GM21576 (cell line): ENCODE measurements at regions not wholly inside any gene's neighbourhood (a gene's known extent, or its start where the extent isn't known, plus 50 kb on each side); places are given as distances from the start of the nearest gene placed in this dataset.
"Not testable (repeated sequence)": the region's sequence is repeated elsewhere in the genome, so short reads cannot be mapped to it uniquely, and the experiment has no call there.

Experiments
- ATAC-seq: cut with Tn5 transposase; IDR thresholded peaks from one replicate; pipeline ENCODE4 v1.9.1; 2021; ENCODE audit warnings: mild to moderate bottlenecking, moderate library complexity; ENCODE audit not compliant: unreplicated experiment

DNA sequence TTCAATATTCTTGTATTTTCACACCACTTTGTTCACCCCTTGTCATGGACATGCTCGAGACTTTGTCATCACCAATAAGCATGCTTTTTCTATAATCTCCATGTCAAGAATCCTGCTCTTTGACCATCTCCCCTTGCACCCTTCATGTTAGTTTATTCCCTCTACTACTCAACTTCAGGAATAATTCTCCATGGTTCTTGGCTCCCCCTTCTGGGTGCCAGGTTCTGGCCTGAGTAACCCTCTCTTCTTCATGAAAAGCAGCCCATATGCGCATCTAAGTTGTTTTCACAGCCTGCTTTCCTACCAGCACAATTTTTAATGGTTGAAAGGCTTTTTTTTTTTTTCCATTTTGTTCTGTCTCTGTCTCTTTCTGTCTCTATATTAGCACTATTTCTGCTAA is 160.7 kb downstream of the LEPR start:
- ATAC-seq: no peak

DNA sequence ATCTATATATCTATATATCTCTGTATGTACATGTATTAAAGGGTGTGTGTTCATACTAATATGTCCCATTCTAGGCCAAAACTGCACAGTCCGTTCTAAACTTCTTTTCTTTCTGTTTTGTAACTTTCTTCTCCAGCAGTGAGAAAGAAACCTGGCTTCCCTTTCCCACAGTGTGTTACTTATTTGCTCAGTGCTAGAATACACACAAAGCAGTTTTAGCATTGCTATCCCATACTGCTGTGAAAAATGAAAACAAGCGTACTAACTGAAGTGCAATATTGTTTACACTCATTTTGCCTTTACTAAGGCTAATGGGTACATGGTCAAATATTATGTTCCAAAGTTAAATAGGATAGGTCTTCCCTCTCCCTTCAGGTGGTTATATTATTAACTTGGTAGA is 163.9 kb downstream of the LEPR start:
- ATAC-seq: no peak

DNA sequence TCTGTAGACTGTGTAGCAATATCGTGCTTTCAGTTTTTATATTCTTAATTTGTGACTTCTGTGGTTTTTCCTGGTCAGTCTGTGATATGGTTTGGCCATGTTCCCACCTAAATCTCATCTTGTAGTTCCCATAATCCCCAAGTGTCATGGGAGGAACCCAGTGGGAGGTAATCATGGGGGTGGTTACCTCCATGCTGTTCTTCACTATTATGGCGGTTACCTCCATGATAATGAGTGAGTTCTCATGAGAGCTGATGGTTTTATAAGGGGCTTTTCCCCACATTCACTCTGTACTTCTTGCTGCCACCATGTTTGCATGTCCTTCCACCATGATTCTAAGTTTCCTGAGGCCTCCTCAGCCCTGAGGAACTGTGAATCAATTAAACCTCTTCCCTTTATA is 169.8 kb downstream of the LEPR start:
- no peak for ATAC-seq

DNA sequence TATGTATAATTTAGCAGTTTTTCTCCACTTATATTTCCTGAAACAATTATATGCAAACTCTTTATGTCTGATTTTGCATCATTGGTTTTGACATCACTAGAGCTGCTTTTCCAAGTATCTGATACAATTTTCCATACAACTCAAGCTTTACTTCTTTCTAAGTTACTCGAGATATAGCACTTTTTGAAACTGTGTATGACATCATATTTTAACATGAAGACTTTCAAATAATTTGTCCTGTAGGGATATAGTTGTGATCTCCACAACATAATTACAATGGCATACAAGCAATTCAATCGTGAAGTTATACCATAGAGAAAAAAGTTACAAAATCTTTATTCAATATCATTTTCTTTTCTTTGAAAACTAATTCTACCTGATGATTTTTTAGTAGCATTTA is 173.0 kb downstream of the LEPR start:
- no peak for ATAC-seq

DNA sequence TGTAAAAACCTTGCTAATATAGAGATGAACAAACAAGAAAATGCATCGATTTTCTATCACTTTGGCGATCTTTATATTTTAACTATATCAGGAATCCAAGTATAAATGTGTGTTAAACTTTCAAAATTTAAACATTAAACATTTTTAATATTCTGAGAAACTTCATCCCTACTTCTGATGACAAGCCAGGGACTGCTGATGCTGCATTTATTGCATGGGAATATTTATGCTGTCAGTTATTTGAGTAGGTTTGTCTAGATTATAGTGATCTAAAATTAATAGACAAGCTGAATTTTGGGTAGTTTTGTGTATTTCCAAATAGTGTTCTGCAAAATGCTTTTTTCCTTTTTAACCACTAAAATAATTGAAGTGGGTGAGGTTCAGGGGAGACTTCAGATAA is 175.3 kb downstream of the LEPR start:
- ATAC-seq: no peak

DNA sequence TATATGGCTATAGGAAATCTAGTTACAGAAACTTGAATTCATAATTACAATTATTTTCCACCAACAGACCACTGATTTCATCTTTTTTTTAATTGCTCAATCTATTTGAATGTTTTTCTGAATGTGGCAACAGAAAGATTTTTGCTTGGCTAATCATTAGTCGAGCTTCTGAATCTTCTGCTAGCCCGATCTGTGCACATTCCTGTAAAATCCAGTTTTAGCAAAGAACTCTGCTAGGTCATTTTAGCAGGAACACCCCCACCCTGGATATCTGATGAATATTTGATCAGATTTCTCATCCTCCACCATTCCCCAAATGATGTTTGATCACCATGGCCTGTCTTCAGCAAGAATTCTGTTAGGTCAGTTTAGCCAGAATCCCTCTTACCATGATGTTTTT is 176.3 kb downstream of the LEPR start:
- ATAC-seq: no peak

DNA sequence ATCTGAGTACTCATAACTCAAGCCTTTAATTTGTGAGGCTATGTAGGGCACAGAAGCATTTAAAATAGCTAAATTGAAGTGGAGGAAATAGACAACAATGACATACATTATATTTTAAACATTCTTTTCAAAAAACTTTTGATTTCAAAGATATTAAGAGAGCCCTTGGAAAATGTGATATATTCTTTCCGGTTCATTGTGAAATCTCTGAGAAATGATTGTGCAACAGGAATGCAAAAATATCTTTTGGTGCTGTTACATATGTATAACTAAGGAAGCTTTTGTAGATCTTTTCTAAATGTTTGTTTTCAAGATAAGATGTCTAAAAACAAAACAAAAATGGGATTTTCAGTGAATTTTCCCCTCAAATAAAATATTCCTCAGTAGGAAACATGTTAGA is 185.2 kb downstream of the LEPR start:
- ATAC-seq: no peak

DNA sequence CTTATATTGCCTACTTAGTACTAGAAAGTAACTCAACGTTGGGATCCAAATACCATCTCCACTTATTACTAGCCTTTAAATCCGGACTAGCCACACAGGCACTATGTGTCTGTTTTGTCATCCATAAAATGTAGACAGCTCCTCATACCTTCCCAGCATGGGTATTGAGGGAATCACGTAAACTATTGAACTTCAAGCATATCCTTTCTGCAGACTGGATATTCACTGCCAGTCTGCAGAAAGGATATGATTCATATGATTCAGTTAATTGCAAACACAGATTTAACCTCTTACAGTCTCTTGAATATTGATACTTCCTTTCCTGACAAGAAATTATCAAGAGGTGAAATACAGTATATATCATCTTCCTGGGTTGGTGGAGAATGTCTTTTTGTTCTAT is 186.0 kb downstream of the LEPR start:
- no peak for ATAC-seq

DNA sequence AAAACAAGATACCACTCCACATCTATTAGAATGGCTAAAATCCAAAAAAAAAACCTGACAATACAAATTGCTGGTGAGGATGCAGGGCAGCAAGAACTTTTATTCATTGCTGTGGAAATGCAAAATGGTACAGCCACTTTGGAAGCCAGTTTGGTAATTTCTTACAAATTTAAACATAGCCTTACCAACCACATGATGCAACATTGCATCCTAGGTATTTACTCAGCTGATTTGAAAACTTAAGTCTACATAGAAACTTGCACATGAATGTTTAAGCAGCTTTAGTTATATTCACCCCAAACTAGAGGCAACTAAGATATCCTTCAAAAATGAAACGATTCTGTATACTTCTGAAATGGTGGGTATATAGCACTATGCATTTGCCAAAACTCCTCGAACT is 178.8 kb upstream of the PDE4B start:
- no peak for ATAC-seq

DNA sequence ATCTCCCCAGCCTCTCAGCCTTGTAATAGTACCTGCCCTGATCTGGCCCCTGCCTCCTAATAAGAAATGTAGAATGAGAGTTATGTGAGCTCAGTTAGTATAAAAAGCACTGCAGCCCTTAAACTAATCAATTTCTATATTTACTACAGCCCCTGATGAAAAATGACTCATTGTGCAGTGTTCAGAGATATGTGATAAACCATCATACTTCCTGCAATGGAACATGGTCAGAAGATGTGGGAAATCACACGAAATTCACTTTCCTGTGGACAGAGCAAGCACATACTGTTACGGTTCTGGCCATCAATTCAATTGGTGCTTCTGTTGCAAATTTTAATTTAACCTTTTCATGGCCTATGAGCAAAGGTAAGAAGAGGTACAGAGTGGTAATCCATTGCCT is 176.8 kb upstream of the PDE4B start:
- ATAC-seq: no peak

DNA sequence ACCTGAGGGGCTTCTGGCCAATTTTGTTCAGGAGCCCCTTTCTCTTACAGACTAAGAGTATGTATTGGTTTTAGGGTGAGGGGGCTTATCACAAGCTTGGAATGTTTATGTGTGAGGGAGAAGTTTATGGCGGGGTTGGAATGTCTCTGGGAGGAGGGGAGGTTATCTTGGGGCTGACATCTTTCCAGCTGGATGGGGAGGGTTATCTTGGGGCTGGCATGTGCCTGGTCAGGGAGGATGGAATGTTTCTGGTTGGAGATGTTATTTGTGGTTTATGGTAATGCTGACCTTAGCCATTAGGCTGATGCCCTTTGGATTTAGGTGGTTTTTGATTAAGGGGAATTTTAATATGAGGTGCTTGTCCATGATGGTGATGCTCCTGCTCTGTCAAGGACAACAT is 171.0 kb upstream of the PDE4B start:
- not testable (repeated sequence) for ATAC-seq

DNA sequence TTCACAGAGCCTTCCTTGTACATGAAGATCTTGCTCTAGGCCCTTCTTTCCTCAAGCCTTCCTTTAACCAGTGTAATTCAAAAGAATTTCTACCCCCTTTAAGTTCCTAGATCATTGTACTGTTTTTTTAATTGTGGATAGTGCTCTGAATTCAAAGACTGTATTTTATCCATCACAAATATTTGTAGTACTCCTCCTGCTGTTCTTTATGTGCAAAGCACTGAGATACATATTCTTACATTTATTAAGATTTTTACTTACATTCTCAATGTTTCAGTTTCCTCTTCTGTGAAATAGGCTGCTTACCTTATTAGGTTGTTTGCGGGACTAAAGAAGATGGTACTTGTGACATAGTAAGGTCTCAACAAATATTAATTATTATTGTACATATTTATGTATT is 168.8 kb upstream of the PDE4B start:
- no peak for ATAC-seq

DNA sequence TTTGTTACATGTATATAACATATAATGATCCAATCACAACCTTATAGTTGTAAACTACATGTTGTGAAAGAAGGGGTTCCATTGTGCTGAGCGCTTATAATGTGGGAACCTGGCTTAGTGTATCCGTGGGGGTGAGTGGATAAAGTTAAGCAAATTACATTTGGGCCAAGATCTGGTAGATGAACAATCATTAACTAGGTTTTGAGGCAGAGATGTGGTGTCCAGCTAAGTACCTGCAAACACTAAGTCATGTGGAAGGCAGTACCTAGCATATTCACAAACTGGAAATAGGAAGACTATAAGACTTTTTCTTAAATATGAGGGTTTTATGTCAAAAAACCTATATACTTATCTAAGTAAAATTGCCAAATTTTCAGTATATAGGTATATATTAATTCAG is 167.2 kb upstream of the PDE4B start:
- ATAC-seq: no peak

DNA sequence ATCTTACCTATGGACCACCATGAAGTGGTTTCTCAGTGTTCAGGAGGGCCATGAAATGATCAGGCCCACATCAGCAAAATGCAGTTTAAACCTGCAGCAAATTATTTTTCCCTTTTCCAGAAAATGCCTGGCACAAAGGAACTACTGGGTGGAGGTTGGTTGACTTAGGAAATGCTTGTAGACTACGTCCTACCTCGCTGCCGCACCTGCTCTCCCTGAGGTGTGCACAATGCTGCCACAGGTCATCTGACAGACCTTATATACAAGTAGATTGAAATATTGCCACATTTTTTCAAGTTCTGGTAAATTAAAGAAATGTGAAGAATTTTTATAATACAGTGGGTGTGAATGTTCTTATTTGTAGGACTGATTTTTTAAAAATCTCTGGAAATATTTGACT is 166.7 kb upstream of the PDE4B start:
- ATAC-seq: no peak

DNA sequence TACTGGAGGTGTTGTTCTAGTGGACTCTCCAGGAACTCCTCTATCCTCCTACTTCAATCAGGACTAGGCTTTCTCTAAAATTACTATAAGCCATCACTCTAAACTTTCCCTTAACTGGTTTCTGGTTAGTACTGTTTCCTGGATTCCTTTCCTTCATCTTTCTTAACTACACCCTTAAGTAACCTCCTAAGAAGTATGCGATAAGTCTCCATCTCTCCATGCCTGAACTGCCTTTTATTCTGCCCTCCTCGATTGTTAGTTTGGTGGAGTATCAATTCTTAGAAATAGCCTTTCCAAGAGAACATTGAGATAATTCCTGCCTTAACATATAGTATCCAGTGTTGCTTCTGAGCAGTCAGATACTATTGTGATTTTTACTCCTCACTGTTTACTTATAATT is 162.9 kb upstream of the PDE4B start:
- no peak for ATAC-seq

DNA sequence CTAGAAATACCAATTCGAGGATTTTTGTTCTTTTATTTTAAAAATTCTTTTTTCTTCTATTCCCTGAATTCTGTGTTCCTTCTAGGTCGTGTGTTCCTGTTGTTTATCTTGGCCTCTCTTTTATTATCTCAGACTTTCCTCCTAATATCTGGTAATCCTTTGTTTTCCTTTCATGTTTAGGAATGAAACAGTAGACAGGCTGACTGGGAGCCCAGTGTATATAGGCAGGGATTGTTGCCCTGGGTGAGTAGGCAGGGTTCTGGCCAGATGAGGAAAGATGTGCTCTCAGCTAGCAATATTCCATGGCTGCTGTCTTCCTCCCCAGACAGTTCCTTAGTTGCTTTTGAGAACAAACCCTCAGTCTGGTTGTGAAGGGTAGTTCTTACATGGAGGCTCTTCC is 161.8 kb upstream of the PDE4B start:
- no peak for ATAC-seq

DNA sequence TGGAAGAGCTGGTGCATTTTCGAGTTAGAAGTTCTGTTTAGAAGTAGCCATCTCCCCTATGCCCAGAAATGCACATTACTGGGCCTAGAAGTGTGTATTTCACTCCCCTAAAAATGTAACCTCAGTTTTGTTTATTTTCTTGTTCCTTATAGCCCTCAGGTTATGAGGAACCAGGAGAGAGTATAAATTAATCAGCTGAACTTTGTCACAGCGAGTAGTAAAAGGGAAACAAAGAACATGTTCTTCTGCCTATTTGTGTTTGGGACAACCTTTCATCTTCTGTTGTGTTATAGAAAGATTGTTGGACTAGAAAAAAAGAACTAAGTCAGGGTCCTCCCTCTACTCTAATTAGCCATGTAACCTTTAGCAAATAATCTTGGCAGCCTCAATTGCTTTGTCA is 160.5 kb upstream of the PDE4B start:
- no peak for ATAC-seq

DNA sequence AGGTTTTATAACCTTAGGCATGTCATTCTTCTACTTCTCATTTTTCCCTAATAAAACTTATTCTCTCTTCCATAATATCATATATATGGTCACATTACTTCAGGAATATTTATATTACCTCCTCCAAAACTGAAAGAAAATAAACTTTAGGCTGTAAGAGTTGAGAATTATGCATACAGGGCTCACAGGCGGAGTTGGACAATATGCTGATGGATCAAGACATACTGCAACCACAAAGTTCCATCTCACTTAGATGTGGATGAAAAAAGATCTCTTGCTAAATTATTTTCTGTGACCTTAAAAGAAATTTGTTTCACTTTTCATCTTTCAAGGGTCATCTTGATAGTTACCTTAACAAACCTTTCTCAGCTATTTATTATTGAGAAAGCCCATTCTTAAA is 152.6 kb upstream of the PDE4B start:
- ATAC-seq: no peak

DNA sequence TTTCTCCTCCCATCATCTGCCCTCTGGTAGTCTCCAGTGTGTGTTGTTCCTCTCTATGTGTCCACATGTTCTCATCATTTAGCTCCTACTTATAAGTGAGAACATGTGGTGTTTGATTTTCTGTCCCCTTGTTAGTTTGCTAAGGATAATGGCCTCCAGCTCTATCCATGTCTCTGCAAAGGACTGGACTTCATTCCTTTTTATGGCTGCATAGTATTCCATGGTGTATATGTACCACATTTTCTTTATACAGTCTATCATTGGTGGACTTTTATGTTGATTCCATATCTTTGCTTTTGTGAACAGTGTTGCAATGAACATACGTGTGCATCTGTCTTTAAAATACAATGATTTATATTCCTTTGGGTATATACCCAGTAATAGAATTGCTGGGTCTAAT is 143.5 kb upstream of the PDE4B start:
- ATAC-seq: not testable (repeated sequence)

DNA sequence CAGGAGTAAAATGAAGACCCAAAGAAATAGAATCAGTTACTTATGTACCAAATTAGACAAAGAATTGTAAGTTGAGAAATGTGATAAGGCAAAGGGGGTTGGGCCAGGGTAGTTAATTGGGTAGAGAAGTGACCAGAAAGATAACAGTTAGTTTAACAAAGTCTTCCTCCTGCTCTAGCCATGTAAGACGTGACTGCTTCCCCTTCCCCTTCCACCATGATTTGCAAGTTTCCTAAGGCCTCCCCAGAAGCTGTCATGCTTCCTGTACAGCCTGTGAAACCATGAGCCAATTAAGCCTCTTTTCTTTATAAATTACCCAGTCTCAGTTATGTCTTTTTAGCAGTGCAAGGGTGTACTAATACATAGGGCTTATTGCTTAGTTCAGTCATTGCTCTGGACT is 142.0 kb upstream of the PDE4B start:
- no peak for ATAC-seq

DNA sequence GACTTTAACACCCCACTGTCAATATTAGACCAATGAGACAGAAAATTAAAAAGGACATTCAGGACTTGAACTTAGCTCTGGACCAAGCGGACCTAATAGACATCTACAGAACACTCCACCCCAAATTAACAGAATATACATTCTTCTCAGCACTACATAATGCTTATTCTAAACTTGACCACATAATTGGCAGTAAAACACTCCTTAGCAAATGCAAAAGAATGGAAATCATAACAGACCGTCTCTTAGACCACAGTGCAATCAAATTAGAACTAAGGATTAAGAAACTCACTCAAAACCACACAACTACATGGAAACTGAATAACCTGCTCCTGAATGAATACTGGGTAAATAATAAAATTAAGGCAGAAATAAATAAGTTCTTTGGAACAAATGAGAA is 138.2 kb upstream of the PDE4B start:
- not testable (repeated sequence) for ATAC-seq

DNA sequence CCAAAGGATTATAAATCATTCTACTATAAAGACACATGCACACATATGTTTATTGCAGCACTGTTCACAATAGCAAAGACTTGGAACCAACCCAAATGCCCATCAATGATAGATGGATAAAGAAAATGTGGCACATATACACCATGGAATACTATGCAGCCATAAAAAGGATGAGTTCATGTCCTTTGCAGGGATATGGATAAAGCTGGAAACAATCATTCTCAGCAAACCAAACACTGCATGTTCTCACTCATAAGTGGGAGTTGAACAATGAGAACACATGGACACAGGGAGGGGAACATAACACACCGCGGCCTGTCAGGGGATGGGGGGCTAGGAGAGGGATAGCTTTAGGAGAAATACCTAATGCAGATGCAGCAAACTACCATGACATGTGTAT is 135.1 kb upstream of the PDE4B start:
- ATAC-seq: not testable (repeated sequence)

DNA sequence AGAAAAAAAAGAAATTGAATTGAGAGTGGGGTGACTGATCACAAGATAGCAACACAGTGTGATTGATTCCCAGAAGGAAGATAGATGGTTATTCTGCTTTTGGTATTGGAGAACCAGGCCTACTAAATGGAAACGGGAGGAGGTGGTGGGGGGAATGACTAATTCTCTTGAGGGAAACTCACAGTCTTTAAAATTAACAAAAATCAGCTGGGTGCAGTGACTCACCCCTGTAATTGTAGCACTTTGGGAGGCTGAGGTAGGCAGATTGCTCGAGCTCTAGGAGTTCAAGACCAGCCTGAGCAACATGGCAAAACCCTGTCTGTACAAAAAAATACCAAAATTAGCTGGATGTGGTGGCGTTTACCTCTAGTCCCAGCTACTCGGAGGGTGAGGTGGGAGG is 134.6 kb upstream of the PDE4B start:
- no peak for ATAC-seq

DNA sequence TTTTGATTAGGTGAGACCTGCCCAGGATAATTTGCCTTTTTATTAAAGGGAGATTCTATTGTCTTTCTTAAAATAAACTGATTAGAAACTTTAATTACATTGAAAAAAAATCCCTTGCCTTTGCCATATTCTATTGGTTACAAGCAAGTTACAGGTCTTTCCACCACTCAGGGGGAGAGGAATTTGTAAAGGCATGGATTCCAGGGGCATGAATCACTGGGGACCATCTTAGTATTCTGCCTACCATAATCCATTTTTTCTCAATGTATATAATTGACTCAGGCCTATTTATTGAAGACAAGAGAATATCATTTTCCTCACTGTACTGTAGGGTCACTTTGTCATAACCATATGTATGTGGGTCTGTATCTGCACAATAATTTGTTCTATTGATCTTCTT is 124.3 kb upstream of the PDE4B start:
- no peak for ATAC-seq
